RWPE2 (cell line): ENCODE measurements at regions not wholly inside any gene's neighbourhood (a gene's known extent, or its start where the extent isn't known, plus 50 kb on each side); places are given as distances from the start of the nearest gene placed in this dataset.

Experiments used
- ATAC-seq: fragments of 200-7000 bp; cut with Tn5 transposase; 3 replicates; pipeline ENCODE4 v1.9.1; 2021; ENCODE audit warnings: low read depth
- DNase-seq: peaks from one replicate; pipeline ENCODE4 v3.0.0-alpha.2; 2020; ENCODE audit warnings: low spot score
- H3K27ac ChIP-seq: fragments of 450-650 bp; 2 replicates; pipeline ENCODE4 v1.5.1; 2017; ENCODE audit warnings: mild to moderate bottlenecking; ENCODE audit not compliant: poor library complexity, severe bottlenecking
- H3K27me3 ChIP-seq: fragments of 250-450 bp; sonication (Bioruptor Pico); 2 replicates; pipeline ENCODE4 v1.5.1; 2021; ENCODE audit warnings: mild to moderate bottlenecking, moderate library complexity; ENCODE audit not compliant: insufficient read depth, poor library complexity, severe bottlenecking
- H3K36me3 ChIP-seq: fragments of 250-450 bp; sonication (Bioruptor Pico); 2 replicates; pipeline ENCODE4 v1.5.1; 2020; ENCODE audit warnings: low read depth, mild to moderate bottlenecking, moderate library complexity
- H3K4me1 ChIP-seq: fragments of 250-450 bp; sonication (Bioruptor Pico); 2 replicates; pipeline ENCODE4 v1.5.1; 2021; ENCODE audit warnings: mild to moderate bottlenecking, moderate library complexity; ENCODE audit not compliant: insufficient read depth, poor library complexity, severe bottlenecking
- H3K4me3 ChIP-seq: fragments of 250-450 bp; sonication (Bioruptor Pico); 2 replicates; pipeline ENCODE4 v1.5.1; 2021; ENCODE audit warnings: mild to moderate bottlenecking, moderate library complexity; ENCODE audit not compliant: severe bottlenecking
- H3K9me3 ChIP-seq: fragments of 250-450 bp; sonication (Bioruptor Pico); 2 replicates; pipeline ENCODE4 v1.5.1; 2021; ENCODE audit warnings: mild to moderate bottlenecking, moderate library complexity; ENCODE audit not compliant: severe bottlenecking
- TF ChIP-seq, protein P1 (sequence below): fragments of 450-650 bp; IDR thresholded peaks from one replicate; pipeline ENCODE4 v1.5.1; 2017; ENCODE audit warnings: mild to moderate bottlenecking, moderate library complexity; ENCODE audit not compliant: poor library complexity, severe bottlenecking

DNA sequence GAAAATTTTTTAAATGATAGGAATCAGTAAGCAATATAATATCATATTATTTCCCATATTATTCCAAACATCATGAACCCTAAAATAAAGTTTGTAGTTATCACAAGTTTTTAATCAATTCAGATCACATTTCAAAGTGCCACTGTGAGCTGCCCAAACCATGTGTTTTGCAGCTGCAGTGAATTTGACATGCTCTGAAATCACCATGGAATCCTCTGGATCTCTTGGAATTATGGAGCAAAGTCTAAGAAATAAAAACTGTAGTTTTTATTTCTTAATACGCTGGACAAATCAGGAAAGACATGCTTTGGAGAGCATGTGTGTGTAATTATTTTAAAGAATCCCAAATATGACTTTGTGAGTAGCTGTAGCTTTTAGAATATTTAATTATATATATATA, 262.7 kb downstream of the ANKRD50 start:
- no peak for ATAC-seq
- no peaks in the 10 kb centered on the region for H3K4me1 ChIP-seq
- no peaks in the 10 kb centered on the region for H3K27me3 ChIP-seq
- H3K36me3 ChIP-seq: no peaks in the 10 kb centered on the region
- DNase-seq: no peak
- TF ChIP-seq, protein P1, sequence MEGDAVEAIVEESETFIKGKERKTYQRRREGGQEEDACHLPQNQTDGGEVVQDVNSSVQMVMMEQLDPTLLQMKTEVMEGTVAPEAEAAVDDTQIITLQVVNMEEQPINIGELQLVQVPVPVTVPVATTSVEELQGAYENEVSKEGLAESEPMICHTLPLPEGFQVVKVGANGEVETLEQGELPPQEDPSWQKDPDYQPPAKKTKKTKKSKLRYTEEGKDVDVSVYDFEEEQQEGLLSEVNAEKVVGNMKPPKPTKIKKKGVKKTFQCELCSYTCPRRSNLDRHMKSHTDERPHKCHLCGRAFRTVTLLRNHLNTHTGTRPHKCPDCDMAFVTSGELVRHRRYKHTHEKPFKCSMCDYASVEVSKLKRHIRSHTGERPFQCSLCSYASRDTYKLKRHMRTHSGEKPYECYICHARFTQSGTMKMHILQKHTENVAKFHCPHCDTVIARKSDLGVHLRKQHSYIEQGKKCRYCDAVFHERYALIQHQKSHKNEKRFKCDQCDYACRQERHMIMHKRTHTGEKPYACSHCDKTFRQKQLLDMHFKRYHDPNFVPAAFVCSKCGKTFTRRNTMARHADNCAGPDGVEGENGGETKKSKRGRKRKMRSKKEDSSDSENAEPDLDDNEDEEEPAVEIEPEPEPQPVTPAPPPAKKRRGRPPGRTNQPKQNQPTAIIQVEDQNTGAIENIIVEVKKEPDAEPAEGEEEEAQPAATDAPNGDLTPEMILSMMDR: no peak
- H3K9me3 ChIP-seq: no peaks in the 10 kb centered on the region
- peak overlapping the region; percentile 34 for H3K27ac ChIP-seq
- H3K4me3 ChIP-seq: no peak overlapping the region

- Histone ChIP-seq H3K27me3 (no peaks in the 10 kb centered on the region), H3K36me3 (no peaks in the 10 kb centered on the region), H3K4me3 (no peak overlapping the region), H3K9me3 (no peaks in the 10 kb centered on the region), H3K4me1 (no peaks in the 10 kb centered on the region), H3K27ac (no peak overlapping the region)
- no peak for DNase-seq
- ATAC-seq: no peak
- TF ChIP-seq, protein P1: no peak
These were observed 261.7 kb downstream of the ANKRD50 start for GRCh38 chr4:124450851-124451250.

DNA sequence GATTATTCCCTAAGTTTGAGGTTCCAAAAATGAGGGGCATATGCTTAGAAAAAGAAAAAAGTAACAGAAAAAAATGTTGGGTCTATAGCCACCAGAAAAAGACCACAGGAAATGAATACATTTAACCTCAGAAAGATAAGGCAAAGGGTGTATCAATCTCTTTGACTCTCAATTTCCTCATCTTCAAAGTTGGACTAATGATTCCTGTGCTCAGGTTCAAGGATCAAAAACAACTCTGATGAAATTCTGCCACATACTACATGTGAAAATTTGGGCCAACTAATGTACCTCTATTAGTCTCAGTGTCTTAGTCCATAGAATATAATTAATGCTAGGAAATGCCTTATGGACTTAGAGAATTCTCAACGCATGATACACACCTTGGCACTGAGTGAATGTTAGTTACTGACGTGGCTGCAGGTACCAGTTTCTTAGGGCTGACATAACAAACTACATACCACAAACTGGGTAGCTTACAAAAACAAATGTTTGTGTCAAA, 257.7 kb downstream of the ANKRD50 start:
- Histone ChIP-seq H3K36me3 (no peaks in the 10 kb centered on the region), H3K27me3 (no peaks in the 10 kb centered on the region), H3K4me1 (no peaks in the 10 kb centered on the region), H3K9me3 (no peaks in the 10 kb centered on the region), H3K4me3 (no peak overlapping the region), H3K27ac (no peak overlapping the region)
- DNase-seq: no peak
- no peak for ATAC-seq
- TF ChIP-seq, protein P1: no peak

GRCh38 chr4:124455671-124456070, 256.9 kb downstream of the ANKRD50 start:
- no peak overlapping the region for H3K27ac ChIP-seq
- no peaks in the 10 kb centered on the region for H3K4me1 ChIP-seq
- no peak for ATAC-seq
- TF ChIP-seq, protein P1: no peak
- no peak overlapping the region for H3K4me3 ChIP-seq
- H3K9me3 ChIP-seq: no peaks in the 10 kb centered on the region
- no peak for DNase-seq
- H3K36me3 ChIP-seq: no peaks in the 10 kb centered on the region
- no peaks in the 10 kb centered on the region for H3K27me3 ChIP-seq

DNA sequence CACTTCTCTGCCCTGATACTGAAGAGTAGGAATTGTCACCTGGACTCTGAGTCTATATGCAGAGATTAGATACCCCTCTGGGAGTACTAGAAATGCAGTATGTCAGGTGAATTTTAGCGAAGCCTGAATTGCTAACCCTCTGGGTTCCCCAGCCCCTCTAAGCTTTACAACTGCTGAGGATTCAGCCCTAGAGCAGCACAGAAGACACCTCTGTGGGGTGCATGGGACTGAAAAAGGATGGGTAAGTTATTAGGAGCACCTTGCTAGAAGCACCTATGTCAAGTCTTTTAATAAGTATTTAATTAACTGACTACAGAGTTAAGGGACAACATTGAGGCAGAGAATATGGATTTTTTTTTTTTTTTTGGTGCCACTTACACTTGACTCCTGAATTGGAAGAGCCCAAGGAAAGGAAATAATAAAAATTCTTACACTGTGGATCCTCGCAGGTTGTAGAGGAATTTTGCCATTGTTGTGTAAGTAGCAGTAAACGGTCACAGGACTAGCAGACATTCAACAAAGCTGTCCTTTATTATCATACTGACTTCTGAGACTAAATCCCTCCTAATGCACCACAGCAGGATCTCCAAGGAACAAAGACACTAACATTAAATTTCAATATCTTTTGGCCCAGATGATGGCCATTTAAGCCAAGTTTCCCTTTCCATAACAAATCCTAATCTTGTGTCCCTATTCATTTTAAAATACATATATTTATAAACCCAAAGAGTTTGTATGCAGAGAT, 253.2 kb downstream of the ANKRD50 start:
- H3K4me1 ChIP-seq: no peaks in the 10 kb centered on the region
- no peaks in the 10 kb centered on the region for H3K36me3 ChIP-seq
- peaks cover 4% of the 10 kb centered on the region for H3K9me3 ChIP-seq
- H3K27ac ChIP-seq: no peak overlapping the region
- DNase-seq (no peak), ATAC-seq (no peak)
- no peaks in the 10 kb centered on the region for H3K27me3 ChIP-seq
- TF ChIP-seq, protein P1: no peak
- no peak overlapping the region for H3K4me3 ChIP-seq
